ENCODE measurements at regions not wholly inside any gene's neighbourhood (a gene's known extent, or its start where the extent isn't known, plus 50 kb on each side); places are given as distances from the start of the nearest gene placed in this dataset.

GRCh38 chr20:57114290-57115005 is 152.0 kb downstream of the BMP7 start:
- no peak for DNase-seq

- DNase-seq = no peak
Observed at GRCh38 chr20:57117296-57117695, 149.1 kb downstream of the BMP7 start.

GRCh38 chr20:57118107-57118769 is 148.2 kb downstream of the BMP7 start:
- DNase-seq = no peak
